Thymus (tissue), 11 donors: ENCODE measurements at regions not wholly inside any gene's neighbourhood (a gene's known extent, or its start where the extent isn't known, plus 50 kb on each side); places are given as distances from the start of the nearest gene placed in this dataset.

Experiments
- DNase-seq, 9 donors: peaks; one replicate each; pipeline ENCODE4 v3.0.0-alpha.2; 2013; ENCODE audit warnings: low spot score in 9 of 9, low read depth in 6 of 9, missing footprints in 1 of 9
- H3K27ac ChIP-seq, 2 donors: one replicate each; pipeline ENCODE4 v1.5.1; 2013; ENCODE audit warnings: control low read depth in 1 of 2, low read depth in 1 of 2, low read length in 1 of 2, mild to moderate bottlenecking in 1 of 2, moderate library complexity in 1 of 2
- H3K27me3 ChIP-seq, 2 donors: one replicate each; pipeline ENCODE4 v1.5.1; 2013; ENCODE audit warnings: low read length in 1 of 2; ENCODE audit not compliant: control insufficient read depth in 2 of 2, insufficient read depth in 1 of 2
- H3K36me3 ChIP-seq, 2 donors: one replicate each; pipeline ENCODE4 v1.5.1; 2013; ENCODE audit warnings: low read length in 1 of 2, mild to moderate bottlenecking in 1 of 2, moderate library complexity in 1 of 2; ENCODE audit not compliant: control insufficient read depth in 2 of 2, insufficient read depth in 2 of 2
- H3K4me1 ChIP-seq, 2 donors: one replicate each; pipeline ENCODE4 v1.5.1; 2013; ENCODE audit warnings: low read length in 2 of 2; ENCODE audit not compliant: control insufficient read depth in 2 of 2, insufficient read depth in 2 of 2
- H3K4me3 ChIP-seq, 2 donors: one replicate each; pipeline ENCODE4 v1.5.1; 2013; ENCODE audit warnings: low read length in 2 of 2, control low read depth in 1 of 2, mild to moderate bottlenecking in 1 of 2
- H3K9me3 ChIP-seq, 2 donors: one replicate each; pipeline ENCODE4 v1.5.1; 2013; ENCODE audit warnings: low read length in 1 of 2, mild to moderate bottlenecking in 1 of 2; ENCODE audit not compliant: control insufficient read depth in 2 of 2, insufficient read depth in 1 of 2
- WGBS: extraction: QIAGEN DNeasy Blood & Tissue Kit; methylation state at CpG from one replicate; pipeline ENCODE4 v1.1.7; 2013; 5-methylcytosine and 5-hydroxymethylcytosine counted together
- donor health status: healthy.

GRCh38 chr7:17601921-17602320 lies 303.5 kb downstream of the AHR start:
- Histone ChIP-seq H3K27ac (no peak overlapping the region), H3K9me3 (no peaks in the 10 kb centered on the region), H3K4me3 (no peak overlapping the region), H3K27me3 (no peaks in the 10 kb centered on the region), H3K36me3 (no peaks in the 10 kb centered on the region), H3K4me1 (no peaks in the 10 kb centered on the region)
- WGBS: 95% methylated on average over 1 of the region's 1 CpG
- no peak for DNase-seq

DNA sequence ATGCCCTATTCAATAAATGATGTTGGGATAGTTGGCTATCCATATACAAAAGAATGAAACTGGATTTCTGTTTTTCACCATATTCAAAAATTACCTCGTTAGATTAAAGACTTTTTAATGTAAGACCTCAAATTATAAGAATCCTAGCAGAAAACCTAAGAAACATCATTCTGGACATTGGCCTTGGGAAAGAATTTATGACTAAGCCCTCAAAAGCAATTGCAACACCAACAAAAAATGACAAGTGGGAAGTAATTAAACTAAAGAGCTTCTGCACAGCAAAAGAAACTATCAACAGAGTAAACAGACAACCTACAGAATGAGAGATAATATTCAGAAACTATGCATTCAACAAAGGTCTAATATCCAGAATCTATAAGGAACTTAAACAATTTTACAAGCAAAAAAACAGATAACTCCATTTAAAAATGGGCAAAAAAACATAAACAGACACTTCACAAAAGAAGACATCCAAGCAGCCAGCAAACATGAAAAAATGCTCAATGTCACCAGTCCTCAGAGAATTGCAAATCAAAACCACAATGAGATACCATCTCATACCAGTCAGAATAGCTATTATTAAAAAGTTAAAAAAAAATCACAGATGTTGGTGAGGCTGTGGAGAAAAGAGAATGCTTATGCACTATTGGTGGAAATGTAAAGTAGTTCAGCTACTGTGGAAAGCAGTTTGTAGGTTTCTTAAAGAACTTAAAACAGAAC lies 309.8 kb downstream of the AHR start:
- no peak overlapping the region for H3K4me3 ChIP-seq
- H3K4me1 ChIP-seq: no peaks in the 10 kb centered on the region
- H3K36me3 ChIP-seq: no peaks in the 10 kb centered on the region
- WGBS: 95% methylated on average over 1 of the region's 1 CpG
- no peaks in the 10 kb centered on the region for H3K27me3 ChIP-seq
- no peak for DNase-seq
- H3K27ac ChIP-seq: no peak overlapping the region
- no peaks in the 10 kb centered on the region for H3K9me3 ChIP-seq

DNA sequence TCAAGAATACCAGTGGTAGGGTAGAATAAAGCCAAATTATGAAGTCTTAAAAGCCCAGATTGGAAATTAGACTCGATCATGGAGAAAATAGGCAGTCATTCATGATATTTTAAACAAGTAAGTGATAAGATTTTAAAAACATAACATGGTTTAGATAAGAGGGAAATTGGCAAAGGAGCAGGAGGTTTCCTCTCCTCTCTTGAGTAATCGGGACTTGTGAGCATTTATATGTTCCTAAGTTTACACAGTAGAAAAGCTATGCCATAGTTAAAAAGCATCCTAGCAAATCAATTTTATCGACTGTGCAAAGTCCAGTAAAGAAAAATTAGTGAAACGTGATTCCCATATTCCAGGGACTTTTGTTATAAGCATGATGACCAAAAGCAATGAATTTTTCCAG lies 313.2 kb downstream of the AHR start:
- DNase-seq: no peak
- H3K27me3 ChIP-seq: no peaks in the 10 kb centered on the region
- no peaks in the 10 kb centered on the region for H3K9me3 ChIP-seq
- no peaks in the 10 kb centered on the region for H3K36me3 ChIP-seq
- H3K4me1 ChIP-seq: no peaks in the 10 kb centered on the region
- no peak overlapping the region for H3K4me3 ChIP-seq
- no peak overlapping the region for H3K27ac ChIP-seq
- 95% methylated on average over 4 of the region's 4 CpGs for WGBS

- H3K27ac ChIP-seq: no peak overlapping the region
- WGBS: 96% methylated on average over 2 of the region's 2 CpGs
Measured at GRCh38 chr7:17613338-17614041, 315.0 kb downstream of the AHR start.

DNA sequence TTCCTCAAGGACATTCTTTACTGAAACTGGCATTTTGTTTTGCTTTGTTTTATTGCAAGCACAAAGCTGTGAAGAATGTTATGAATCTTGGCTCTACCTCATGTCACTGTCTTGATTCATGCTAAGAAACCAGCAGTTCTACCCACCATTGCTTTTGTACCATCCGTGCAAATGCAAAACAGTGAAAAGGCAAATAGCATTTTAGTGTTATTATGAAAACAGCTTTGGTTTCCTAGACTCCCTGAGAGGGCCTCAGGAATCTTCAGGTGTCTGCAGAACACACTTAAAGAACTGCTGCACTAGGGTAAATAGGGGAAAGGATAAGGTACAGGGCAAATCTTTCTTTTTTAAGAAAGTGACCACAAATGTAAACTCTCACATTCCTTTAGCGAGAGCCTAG lies 318.9 kb downstream of the AHR start:
- Histone ChIP-seq H3K9me3 (no peaks in the 10 kb centered on the region), H3K27ac (no peak overlapping the region), H3K4me1 (no peaks in the 10 kb centered on the region), H3K27me3 (no peaks in the 10 kb centered on the region), H3K4me3 (no peak overlapping the region), H3K36me3 (no peaks in the 10 kb centered on the region)
- no peak for DNase-seq
- WGBS: 97% methylated on average over 2 of the region's 2 CpGs

More at GRCh38 chr7:17613338-17614041, 315.0 kb downstream of the AHR start:
- Histone ChIP-seq H3K4me3 (no peak overlapping the region), H3K9me3 (no peaks in the 10 kb centered on the region), H3K4me1 (no peaks in the 10 kb centered on the region), H3K27me3 (no peaks in the 10 kb centered on the region), H3K36me3 (no peaks in the 10 kb centered on the region)
- DNase-seq: no peak

DNA sequence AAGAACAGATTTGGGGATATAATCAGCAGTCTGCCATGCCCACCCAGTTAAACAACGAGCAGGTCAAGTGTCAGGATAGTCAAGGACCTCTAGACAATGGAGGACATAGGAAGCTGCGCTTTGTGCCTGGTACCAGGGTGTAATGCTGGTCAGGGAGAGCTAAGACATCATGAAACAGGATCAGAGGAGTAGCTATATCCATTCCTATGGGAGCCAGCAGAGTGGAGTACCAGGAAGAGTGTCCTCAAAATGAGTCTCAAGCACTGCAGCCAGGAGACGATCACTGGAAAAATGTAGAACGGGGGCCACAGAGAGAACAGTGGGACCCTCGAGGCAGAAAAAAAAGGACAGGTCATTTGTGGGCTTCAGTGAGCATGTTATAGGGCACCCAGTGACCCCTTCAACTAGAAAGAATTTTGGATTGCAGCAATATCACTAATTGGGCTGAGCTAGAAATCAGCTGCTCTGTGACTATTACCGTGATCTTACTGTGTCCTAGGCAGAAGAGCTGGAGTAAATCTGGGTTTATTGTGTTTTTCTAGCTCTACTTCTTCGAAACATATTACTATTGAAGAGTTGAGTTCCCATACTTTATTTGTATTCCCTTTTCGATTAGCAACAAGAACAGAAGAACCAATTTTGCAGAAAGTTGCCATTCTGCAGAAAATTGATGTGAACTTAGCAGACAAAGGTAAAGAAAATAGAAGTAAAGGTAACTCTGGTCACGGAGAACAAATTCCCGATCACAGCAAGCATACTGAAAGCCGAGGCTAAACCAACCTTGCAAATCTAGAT lies 319.6 kb downstream of the AHR start:
- Histone ChIP-seq H3K4me1 (no peaks in the 10 kb centered on the region), H3K4me3 (no peak overlapping the region), H3K27me3 (no peaks in the 10 kb centered on the region), H3K36me3 (no peaks in the 10 kb centered on the region), H3K9me3 (no peaks in the 10 kb centered on the region), H3K27ac (no peak overlapping the region)
- no peak for DNase-seq
- 96% methylated on average over 11 of the region's 11 CpGs for WGBS

DNA sequence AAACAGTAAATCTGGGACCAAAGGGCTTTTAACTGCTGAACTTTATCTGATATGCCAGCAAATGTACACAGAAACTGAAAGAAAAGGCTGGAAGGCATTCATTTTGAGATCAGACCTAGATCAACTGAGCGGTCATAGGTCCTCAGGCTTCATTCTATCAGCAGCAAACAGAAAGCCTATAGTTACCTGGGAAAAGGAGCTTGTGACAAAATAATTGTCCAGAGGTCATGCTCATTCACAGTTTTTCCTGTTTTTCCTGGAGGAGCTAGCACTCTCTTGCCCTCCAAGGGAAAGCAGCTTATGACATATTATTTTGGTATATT lies 320.2 kb downstream of the AHR start:
- no peaks in the 10 kb centered on the region for H3K9me3 ChIP-seq
- H3K27me3 ChIP-seq: no peaks in the 10 kb centered on the region
- H3K4me3 ChIP-seq: no peak overlapping the region
- H3K36me3 ChIP-seq: no peaks in the 10 kb centered on the region
- WGBS: 96% methylated on average over 1 of the region's 1 CpG
- no peak overlapping the region for H3K27ac ChIP-seq
- no peak for DNase-seq
- no peaks in the 10 kb centered on the region for H3K4me1 ChIP-seq

- no peaks in the 10 kb centered on the region for H3K9me3 ChIP-seq
- DNase-seq: no peak
- no peaks in the 10 kb centered on the region for H3K4me1 ChIP-seq
- H3K36me3 ChIP-seq: no peaks in the 10 kb centered on the region
- WGBS: 97% methylated on average over 5 of the region's 5 CpGs
- H3K4me3 ChIP-seq: no peak overlapping the region
- no peak overlapping the region for H3K27ac ChIP-seq
- H3K27me3 ChIP-seq: no peaks in the 10 kb centered on the region
Measured at GRCh38 chr7:17619196-17619818, 320.9 kb downstream of the AHR start.

DNA sequence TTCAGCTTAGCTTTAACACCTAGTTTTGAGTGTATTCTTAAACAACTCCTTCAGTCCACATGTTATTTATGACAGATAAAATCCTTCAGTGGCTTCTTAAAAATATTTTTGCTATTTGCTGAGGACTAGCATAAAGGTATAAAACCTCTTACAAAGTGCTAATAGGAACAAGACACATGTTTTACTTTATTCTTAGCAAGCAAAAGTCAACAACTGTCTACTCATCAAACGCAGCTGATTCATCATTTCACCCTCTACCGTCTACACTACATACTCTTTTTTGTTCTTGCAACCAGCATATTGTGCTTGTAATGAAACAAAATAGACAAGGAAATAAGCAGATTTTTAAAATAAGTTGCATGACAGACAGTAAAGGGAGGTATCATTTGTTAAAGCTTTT lies 319.7 kb downstream of the SNX13 start:
- H3K4me3 ChIP-seq: no peak overlapping the region
- no peaks in the 10 kb centered on the region for H3K36me3 ChIP-seq
- H3K9me3 ChIP-seq: no peaks in the 10 kb centered on the region
- DNase-seq: no peak
- no peak overlapping the region for H3K27ac ChIP-seq
- H3K27me3 ChIP-seq: no peaks in the 10 kb centered on the region
- whole genome bisulfite sequencing: 97% methylated on average over 2 of the region's 2 CpGs
- H3K4me1 ChIP-seq: no peaks in the 10 kb centered on the region
